ENCODE measurements at regions not wholly inside any gene's neighbourhood (a gene's known extent, or its start where the extent isn't known, plus 50 kb on each side); places are given as distances from the start of the nearest gene placed in this dataset.
"Not testable (repeated sequence)": the region's sequence is repeated elsewhere in the genome, so short reads cannot be mapped to it uniquely, and the experiment has no call there.

GRCh38 chr14:46596236-46596635 is 55.3 kb downstream of the RPL10L start:
- DNase-seq = no peak

GRCh38 chr14:46582826-46583225 is 68.8 kb downstream of the RPL10L start:
- DNase-seq = no peak

- DNase-seq = peak; percentile 9
These were observed 70.4 kb downstream of the RPL10L start for GRCh38 chr14:46581036-46581671.

GRCh38 chr14:46574978-46575375 is 76.6 kb downstream of the RPL10L start:
- no peak for DNase-seq

- no peak for DNase-seq
These were observed 77.2 kb downstream of the RPL10L start for GRCh38 chr14:46574221-46574977.

- no peak for DNase-seq
These were observed 78.1 kb downstream of the RPL10L start for GRCh38 chr14:46573498-46573897.

GRCh38 chr14:46571970-46572369 is 79.6 kb downstream of the RPL10L start:
- no peak for DNase-seq

- not testable (repeated sequence) for DNase-seq
These were observed 83.4 kb downstream of the RPL10L start for GRCh38 chr14:46568161-46568560.

- no peak for DNase-seq
These were observed 100.7 kb downstream of the RPL10L start for GRCh38 chr14:46550836-46551235.

GRCh38 chr14:46540986-46541385 is 110.6 kb downstream of the RPL10L start:
- DNase-seq = no peak

- DNase-seq = no peak
These were observed 132.5 kb downstream of the RPL10L start for GRCh38 chr14:46519121-46519520.

- not testable (repeated sequence) for DNase-seq
These were observed 142.8 kb downstream of the RPL10L start for GRCh38 chr14:46508752-46509151.

- DNase-seq = no peak
These were observed 152.1 kb downstream of the RPL10L start for GRCh38 chr14:46499521-46499920.

- no peak for DNase-seq
These were observed 155.2 kb downstream of the RPL10L start for GRCh38 chr14:46496409-46496808.

- no peak for DNase-seq
These were observed 161.3 kb downstream of the RPL10L start for GRCh38 chr14:46490238-46490685.

- no peak for DNase-seq
These were observed 163.2 kb downstream of the RPL10L start for GRCh38 chr14:46488374-46488773.

- DNase-seq = no peak
These were observed 163.8 kb downstream of the RPL10L start for GRCh38 chr14:46487582-46488350.

GRCh38 chr14:46482200-46482599 is 169.4 kb downstream of the RPL10L start:
- no peak for DNase-seq

GRCh38 chr14:46480817-46481216 is 170.8 kb downstream of the RPL10L start:
- DNase-seq = no peak

- no peak for DNase-seq
These were observed 179.3 kb downstream of the RPL10L start for GRCh38 chr14:46472261-46472660.

- DNase-seq = no peak
These were observed 187.2 kb downstream of the RPL10L start for GRCh38 chr14:46464341-46464740.

- DNase-seq = no peak
These were observed 199.8 kb downstream of the RPL10L start for GRCh38 chr14:46451800-46452199.

GRCh38 chr14:46444666-46445065 is 206.9 kb downstream of the RPL10L start:
- no peak for DNase-seq

- no peak for DNase-seq
These were observed 218.2 kb downstream of the RPL10L start for GRCh38 chr14:46433381-46433780.
